ENCODE measurements at regions not wholly inside any gene's neighbourhood (a gene's known extent, or its start where the extent isn't known, plus 50 kb on each side); places are given as distances from the start of the nearest gene placed in this dataset.

DNA sequence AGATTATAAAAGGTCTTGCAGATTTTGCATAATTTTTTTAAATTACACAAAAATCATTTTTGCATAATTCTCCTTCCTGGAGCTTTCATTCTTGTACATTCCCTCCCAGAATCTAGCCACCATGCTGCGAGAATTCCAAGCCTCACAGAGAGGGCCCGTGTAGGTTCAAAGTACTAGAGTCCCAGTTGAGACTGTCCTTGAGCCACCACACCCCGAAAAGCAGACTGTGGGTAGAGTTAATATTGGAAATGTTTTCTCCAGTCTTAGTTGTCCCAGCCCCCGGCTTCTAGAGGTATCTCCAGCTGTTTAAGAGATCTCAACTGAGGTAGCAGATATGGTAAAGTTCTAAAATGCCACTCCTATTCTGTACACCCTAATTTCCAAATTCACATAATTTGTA is 407.3 kb upstream of the ANO3 start:
- no peak for TF ChIP-seq EP300 (IDR thresholded peaks at IDR 0.05)
- no peak for TF ChIP-seq EHMT2 (IDR thresholded peaks at IDR 0.05; ENCODE audit: low read depth)
- TF ChIP-seq, protein P1, sequence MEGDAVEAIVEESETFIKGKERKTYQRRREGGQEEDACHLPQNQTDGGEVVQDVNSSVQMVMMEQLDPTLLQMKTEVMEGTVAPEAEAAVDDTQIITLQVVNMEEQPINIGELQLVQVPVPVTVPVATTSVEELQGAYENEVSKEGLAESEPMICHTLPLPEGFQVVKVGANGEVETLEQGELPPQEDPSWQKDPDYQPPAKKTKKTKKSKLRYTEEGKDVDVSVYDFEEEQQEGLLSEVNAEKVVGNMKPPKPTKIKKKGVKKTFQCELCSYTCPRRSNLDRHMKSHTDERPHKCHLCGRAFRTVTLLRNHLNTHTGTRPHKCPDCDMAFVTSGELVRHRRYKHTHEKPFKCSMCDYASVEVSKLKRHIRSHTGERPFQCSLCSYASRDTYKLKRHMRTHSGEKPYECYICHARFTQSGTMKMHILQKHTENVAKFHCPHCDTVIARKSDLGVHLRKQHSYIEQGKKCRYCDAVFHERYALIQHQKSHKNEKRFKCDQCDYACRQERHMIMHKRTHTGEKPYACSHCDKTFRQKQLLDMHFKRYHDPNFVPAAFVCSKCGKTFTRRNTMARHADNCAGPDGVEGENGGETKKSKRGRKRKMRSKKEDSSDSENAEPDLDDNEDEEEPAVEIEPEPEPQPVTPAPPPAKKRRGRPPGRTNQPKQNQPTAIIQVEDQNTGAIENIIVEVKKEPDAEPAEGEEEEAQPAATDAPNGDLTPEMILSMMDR (IDR thresholded peaks at IDR 0.05) = no peak
- no peak for TF ChIP-seq CBX2 (IDR thresholded peaks at IDR 0.05; ENCODE audit: borderline replicate concordance, low read depth)
- no peak for TF ChIP-seq ELK1 (IDR thresholded peaks at IDR 0.05; ENCODE audit: low read depth, low read length)
- TF ChIP-seq NPAS2 (CRISPR knock-in tag; IDR thresholded peaks at IDR 0.05; ENCODE audit: borderline replicate concordance) = no peak
- TF ChIP-seq BCL3 (IDR thresholded peaks at IDR 0.05) = no peak
- no peak for TF ChIP-seq RARB (CRISPR knock-in tag; IDR thresholded peaks at IDR 0.05)
- TF ChIP-seq MAZ (IDR thresholded peaks at IDR 0.05; ENCODE audit: borderline replicate concordance, low read depth, low read length) = no peak
- TF ChIP-seq, protein P2, sequence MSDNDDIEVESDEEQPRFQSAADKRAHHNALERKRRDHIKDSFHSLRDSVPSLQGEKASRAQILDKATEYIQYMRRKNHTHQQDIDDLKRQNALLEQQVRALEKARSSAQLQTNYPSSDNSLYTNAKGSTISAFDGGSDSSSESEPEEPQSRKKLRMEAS (IDR thresholded peaks at IDR 0.05) = no peak
- TF ChIP-seq BHLHE40 (IDR thresholded peaks at IDR 0.05; ENCODE audit: low read depth, low read length) = no peak
- TF ChIP-seq RNF2 (IDR thresholded peaks at IDR 0.05; ENCODE audit: borderline replicate concordance, low read depth) = no peak

Data from A549 (cell line).